ENCODE measurements at regions not wholly inside any gene's neighbourhood (a gene's known extent, or its start where the extent isn't known, plus 50 kb on each side); places are given as distances from the start of the nearest gene placed in this dataset.

DNA sequence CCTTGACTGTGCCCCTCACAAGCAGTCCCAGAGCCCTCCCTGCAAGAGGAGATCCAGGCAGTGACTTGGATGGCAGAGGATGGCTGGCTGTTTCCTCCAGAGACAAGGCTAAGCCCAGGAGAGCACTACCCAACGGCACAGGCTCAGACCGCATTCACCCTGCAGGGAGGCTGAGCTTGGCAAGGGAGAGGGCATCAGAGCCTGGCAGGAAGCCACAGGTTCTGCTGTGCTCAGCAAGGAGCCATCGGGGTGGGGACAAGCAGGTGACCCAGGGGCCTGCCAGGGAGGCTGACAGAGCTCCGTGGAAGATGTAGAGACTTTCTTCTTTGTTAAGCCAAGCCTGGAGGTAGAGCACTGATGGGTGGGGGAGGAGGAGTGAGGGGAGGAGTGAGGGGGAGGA, 159.2 kb upstream of the CST7 start:
- in situ Hi-C loops (cut with HindIII; ENCODE audit: low sequenced_read_pairs): no loop called here

DNA sequence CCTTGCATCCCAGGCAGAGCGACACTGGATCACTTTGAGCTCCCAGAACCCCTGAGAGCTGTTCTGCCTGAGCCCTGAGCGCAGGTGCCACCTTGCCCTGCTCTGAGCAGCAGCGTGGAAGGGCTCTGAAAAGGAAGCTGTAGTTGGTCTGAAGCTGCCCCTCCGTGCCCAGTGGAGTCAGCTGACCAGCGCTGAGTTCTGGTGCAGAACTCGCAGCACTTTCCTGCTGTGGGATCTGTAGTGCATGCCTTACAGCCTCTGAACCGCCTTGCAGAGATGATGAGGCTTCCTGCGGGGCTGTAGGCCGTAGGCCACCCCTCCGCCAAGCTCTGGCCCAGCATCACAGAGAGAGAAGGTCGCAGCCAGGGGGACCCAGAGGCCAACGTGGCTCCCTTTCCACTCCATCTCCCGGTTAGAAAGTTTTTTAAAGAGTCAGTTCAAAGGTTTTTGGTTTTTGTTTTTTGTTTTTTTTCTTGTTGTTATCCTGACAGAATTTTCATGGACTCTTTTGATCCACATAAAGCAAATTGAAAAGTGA, 158.3 kb upstream of the CST7 start:
- in situ Hi-C loops (cut with HindIII; ENCODE audit: low sequenced_read_pairs): no loop called here

DNA sequence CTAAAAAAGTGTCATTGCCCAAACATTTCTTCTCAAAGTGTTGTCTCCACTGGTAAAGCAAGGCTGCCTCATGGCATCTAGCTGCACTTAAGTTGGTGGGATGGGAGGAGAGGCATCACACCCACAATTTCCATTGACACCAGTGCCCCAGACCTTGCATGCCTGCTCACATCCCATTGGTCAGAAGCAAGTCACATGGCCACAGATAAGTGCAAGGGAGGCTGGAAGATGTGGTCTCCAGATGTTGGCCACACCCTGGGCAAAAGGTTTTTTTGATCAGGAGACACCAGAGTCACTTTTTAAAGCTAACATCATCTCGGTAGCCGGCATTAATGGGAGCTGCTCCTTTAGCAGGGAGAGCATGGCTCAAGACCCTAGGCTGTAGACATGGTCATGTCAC, 157.1 kb upstream of the CST7 start:
- in situ Hi-C loops (cut with HindIII; ENCODE audit: low sequenced_read_pairs): no loop called here

DNA sequence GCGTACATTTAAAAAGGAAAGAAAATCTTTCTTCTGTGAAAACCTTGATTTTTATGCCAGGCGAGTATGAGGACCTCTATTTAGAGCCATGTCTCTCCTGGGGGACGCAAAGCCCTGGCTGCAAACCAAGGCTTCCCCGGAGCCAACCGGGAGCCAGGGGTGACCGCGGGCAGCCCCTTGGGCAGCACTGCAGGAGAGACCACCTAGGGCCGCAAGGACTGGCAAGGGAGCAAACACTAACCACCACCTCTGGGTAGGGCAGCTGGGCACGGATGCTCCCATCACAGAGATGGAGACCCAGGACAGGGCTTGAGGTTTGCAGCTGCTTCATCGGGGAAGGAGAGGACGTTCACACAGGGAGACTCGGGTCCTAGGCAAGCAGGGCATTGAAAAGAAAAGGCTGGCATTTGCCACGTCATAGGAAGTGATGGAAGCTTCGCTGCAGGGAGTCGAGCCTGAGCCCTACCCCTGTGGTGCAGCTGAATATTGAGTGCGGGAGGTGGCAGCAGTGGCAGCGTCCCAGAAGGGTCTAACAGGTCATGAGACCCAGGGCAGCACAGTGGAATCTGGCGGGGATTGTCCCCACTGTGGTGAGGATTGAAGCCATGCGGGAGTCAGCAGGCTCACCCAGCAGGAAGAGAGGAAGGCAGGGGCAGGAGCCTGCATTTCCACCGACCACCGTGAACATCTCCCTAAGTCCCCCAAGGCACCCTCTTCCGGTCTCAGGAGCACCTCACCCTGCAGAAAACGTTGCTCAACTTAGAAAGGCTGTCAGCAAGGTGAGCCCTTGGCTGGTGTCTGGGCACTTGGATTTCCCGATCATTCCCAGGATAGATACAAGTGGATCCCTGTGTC, 156.2 kb upstream of the CST7 start:
- in situ Hi-C loops (cut with HindIII; ENCODE audit: low sequenced_read_pairs): no loop called here

DNA sequence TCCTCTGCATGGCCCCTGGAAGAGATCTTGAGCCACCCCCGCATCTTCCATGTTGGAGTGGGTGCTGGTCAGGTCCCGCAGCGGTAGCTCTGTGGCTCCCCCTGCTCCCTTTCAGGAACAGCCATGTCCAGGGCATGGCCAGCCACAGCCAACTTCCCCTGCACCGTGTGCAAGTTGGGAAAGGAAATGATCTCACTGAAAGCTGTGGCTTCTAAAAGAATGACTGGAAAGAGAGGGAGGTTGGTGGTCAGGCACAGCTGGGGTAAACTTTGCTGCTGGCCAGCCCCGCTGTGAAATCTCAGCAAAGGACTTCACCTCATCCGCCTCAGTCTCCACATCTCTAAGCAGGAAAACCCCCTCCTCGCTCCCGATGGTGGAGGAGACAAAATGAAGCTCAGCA, 153.6 kb upstream of the CST7 start:
- in situ Hi-C loops (cut with HindIII; ENCODE audit: low sequenced_read_pairs): no loop called here

DNA sequence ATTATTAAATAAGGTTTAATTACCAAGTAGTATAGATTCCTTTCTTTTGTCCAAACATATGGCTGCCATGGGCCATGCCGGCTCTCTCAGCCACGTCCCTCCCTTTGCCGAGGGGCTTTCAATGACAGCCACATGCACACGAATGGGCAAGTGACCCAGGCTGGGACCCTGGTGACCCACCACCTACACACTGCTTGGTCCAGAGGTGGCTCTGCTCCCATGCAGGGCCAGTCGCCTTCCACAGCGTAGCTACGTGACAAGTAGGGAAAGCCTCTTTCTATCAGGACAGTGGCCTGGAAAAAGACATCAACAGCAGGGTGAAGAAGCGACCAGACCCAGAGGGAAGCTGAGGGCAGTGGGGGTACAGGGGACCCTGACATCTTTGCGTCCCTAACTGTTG, 152.8 kb upstream of the CST7 start:
- in situ Hi-C loops (cut with HindIII; ENCODE audit: low sequenced_read_pairs): no loop called here

DNA sequence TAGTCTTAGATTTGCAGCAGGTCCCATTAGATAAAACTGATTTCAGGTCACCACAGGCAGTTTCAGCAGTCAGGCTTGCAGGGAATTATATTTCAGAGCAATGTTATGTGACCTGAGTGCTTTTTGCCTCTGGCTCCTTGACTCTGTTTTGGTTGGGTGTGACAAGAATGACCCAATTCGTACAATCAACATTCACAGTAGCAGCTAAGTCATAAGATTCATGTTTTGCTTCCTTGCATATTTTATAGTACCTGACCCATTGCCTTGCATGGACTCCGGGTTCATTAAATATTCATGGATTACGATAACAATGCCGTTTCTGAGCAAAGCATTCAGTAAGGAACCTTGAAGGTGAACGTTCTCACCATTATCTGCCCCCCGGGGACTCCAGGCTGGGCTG, 152.0 kb upstream of the CST7 start:
- in situ Hi-C loops (cut with HindIII; ENCODE audit: low sequenced_read_pairs): no loop called here

DNA sequence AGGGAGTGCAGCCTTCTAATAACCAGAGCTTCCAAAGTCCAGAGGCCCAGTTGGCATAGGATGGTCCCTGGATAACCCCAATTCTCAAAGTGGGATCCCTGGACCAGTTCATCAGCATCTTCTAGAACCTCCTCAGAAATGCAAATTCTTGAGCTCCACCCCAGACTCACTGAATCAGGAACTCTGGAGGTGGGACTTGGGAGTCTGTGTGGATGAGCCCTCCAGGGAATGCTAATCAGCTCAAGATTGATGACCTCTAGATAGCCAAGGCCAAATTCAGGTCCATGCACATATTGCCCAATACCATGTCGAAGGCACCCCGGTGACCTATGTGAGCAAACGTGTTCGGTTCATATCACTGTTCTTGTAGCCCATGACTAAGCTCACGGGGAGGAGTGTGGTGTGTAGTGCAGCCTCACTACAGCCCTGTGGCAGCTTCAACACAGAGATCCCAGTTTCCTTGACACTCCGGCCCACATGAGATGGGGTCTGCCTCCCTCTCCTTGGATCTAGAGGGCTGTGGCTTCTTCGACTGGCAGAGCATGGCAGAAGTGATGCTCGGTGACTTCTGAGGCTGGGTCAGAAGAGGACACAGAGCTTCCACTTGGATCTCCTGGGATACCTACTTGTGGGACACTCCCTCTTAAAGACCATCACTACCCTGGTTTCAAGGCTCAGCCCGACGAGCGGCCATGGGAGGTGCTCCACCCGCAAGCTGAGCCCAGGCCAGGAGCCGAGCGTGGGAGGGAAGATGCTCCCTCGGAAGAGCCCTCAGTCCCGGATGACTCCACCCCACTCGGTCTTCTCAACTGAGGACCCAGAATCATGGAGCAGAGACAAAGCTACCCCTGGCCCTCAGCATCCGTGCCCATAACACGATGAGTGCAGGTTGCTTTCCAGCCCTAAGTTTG, 151.1 kb upstream of the CST7 start:
- in situ Hi-C loops (cut with HindIII; ENCODE audit: low sequenced_read_pairs): no loop called here

DNA sequence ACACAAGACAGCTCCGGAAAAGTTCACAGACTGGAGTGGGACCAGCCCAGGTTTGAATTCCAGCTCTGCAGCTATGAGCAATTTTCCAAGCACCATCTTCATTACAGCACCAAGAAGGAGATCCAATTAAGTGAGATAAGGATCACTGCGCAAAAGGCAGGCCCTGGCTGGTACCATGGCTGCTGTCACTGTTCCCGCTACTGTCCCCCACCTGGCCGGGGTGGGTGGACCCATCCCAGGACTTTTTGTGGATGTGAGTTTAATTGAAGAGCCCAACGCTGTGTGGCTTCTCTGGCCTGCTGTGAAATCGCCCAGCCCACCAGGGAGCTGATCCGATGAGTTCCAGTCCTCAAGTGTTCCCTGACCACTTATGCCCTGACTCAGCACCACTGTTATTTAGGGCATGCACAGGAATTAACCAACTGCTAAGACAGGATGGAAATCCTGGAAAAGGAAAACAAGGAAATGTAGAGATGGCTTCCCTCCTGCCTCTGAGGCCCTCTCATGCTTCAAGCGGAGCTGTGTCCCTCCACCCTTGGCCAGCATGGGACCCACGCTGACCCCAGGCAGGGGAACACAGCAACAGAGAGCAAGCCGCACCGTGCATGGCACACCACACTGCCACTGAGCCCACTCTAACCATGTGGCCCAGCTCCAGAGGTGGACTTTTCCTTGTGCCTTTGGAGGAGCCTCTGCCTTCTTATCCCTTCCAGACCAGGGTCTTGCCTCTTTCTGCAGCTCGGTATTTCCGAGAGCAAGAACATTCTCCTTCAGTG, 150.0 kb upstream of the CST7 start:
- in situ Hi-C loops (cut with HindIII; ENCODE audit: low sequenced_read_pairs): no loop called here

DNA sequence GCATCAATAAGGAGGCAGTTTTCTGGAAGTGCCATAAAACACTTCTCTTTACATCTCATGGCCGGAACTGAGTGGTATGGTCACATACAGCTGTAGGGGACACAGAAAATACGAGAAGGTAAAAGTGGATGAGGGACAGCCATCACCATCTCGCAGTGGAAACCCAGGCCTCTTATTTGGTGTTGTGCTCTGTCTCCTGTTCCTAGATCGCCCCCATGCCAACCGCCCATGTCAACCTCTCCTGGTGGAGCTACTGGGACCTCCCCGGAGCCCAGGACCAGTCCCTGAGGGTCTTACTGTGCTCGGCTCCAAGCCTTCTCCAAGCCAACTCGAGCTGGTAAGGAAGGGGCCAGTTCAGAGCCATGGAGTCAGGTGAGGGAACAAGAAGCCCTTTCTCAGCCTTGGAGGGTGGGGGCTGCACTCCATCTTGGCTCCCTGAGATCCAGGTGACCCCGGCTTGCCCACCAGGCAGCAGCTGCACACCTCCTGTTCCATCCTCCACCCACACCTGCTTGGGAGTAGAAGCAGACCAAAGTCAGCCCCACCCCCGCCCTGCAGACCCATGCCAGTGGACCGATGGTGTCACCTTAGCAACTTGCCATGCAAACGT, 149.0 kb upstream of the CST7 start:
- in situ Hi-C loops (cut with HindIII; ENCODE audit: low sequenced_read_pairs): no loop called here

DNA sequence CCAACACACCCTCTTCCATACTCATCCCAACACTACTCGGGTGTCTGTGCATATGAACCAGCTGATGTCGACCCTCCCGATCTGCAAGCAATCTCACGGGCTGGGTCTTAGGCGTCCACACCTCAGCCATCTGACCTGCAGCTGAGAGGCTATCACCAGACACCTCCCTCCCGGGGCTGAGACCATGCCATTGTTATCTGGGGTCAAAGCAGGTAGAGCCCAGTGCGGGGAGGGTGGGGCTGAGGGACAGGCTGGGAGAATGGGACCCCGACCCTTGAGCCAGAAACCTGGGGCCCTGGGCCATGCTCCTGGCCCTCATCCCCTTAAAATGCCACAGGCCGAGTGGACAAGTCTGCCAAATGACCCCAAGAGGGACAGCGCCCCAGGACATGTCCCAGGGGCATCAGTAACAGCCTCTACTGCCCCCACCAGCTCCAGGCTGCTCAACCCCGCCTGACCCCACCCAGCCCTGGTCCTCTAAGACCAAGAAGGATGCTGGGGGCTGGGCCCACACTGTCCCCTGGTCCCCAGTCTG, 146.7 kb upstream of the CST7 start:
- in situ Hi-C loops (cut with HindIII; ENCODE audit: low sequenced_read_pairs): no loop called here

DNA sequence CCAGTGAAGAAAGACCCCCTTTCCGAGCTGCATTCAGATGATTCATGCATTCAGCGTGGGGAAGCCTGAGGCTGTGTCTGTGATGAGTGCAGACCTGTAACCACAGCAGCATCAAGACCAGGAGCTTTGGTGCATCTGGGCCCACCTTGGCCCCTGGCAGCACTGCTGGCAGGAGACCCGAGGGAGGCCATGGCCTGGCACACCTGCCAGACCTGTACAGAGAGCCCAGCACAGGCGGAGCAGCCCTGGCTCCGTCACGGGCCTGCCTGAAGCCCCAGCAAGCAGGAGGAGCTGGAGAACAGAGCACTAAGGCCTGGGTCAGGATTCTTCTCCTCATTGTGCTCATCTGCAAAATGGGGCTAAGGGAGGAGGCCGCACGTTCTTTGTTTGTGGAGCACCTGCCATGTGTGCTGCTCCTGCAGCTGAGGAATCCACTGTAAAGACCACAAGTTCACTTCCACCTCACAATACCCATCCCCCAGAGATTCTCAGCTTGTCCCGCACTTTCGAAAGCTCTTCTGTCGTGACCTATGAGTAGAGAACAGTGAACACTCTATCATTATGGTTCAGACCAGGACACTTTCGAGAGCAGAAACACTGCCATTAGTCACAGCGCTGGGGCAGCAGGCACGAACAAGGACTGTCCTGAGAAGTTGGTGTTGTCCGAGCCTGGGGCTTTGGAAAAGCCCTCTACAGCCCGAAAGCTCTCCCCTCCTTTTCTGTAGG, 144.4 kb upstream of the CST7 start:
- in situ Hi-C loops (cut with HindIII; ENCODE audit: low sequenced_read_pairs): no loop called here

DNA sequence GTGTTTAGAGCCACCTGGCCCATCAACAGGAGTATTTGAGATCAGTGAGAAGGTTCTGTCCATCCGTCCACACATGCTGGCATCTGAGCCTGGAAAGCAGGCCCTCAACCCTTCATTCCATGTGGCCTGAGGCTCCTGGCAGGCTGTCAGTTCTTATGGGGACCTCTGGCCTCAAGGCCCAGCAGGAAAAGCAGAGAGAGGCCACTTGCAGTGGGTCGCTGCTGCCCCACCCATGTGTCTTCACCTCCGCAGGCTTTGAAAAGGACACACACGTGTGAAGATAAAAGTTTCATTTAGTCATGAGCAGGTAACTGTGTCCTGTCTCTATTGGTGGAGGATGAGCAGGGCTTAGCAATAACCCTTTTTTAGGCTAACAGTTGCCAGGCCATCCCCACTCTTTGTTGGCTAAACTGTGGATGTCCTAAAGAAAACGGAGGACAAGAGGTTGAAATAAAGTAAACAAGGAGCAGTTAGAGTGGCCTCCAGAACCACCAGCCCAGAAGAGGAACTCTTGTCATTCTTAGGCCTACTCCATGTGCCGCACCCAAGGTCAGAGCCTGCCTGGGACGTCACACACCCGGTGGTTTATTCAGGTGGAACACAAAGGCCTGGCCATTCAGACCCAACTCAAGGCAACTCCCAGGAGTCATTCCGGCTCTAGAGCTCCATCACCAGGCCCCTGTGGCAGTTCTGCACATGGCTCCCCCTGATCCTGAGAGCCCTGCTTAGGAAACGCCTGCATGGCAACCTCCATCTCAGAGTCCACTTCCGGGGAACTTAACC, 143.4 kb upstream of the CST7 start:
- in situ Hi-C loops (cut with HindIII; ENCODE audit: low sequenced_read_pairs): no loop called here

DNA sequence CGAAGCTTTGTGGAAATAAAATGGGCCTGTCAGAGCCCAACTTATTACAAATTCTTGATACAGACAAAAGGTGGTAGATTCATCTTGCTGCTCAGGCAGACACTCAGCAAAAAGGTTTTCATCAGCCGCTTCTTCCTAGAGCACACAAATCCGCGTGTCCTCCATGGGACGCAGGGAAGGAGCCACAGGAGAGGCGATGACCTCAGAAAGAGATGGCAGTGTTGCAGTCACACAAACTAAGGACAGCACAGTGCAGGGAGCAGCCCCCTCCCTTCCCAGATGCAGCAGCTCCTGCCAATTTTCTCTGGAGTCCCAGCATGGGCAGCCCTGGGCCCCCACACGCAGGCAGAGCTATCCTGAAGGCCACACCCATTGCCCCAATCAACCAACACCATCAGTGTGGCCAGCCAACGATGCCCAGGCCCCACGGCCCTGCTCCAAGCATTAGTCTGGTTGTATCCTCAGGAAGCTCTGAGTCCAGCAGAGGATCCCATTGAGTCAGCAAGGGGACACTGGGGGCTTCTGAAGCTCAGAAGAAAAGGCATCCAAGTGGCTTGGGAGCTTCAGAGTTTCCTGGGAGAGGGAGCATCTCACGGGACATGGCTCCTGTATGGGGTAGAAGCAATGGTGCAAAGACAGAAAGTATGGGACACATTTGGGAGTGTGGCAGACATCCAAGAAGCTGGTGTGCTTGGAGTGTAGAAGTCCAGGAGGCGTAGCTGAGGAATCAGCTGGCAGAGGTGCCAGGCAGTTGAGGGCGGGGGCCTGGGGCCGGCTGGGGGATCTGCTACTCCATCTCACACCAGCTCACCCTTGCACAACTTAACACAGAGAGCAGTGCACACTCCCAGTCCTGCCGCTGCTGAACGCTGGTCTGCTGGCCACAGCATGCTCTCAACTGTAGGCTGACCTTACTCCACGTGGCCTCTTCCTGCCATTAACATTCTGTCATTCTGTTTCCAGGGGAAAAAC, 142.1 kb upstream of the CST7 start:
- in situ Hi-C loops (cut with HindIII; ENCODE audit: low sequenced_read_pairs): no loop called here

DNA sequence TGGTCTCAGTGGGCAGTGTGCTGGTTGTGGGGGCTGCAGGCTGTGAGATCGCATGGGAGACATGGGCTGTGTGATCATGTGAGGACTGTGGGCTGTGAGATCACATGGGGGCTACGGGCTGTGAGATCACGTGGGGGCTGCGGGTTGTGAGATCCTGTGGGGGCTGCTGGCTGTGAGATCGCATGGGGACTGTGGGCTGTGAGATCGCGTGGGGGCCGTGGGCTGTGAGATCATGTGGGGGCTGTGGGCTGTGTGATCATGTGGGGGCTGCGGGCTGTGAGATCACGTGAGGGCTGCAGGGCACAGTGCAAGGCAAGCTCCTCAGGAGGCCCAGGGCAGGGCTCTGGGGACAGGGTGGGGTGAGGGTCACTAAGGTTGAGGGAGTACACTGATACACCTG, 140.5 kb upstream of the CST7 start:
- in situ Hi-C loops (cut with HindIII; ENCODE audit: low sequenced_read_pairs): no loop called here

DNA sequence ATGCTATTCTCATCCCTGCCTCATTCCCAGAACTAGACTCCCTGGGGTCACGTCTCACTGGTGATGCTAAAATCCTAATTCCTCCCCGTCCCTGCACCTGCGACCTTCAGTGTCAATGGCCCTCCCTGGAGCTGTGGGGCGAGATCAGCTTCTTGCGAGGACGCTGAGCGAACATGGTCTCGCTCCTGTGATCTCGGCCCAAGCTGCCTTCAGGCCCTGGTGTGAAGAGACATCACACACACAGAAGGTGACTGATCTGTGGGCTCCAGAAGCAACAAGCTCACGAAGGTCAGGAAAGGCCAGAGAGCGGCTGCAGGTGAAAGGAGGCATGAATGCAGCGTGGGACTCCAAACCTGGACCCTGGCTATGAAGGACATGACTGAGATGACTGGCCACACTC, 139.5 kb upstream of the CST7 start:
- in situ Hi-C loops (cut with HindIII; ENCODE audit: low sequenced_read_pairs): no loop called here

DNA sequence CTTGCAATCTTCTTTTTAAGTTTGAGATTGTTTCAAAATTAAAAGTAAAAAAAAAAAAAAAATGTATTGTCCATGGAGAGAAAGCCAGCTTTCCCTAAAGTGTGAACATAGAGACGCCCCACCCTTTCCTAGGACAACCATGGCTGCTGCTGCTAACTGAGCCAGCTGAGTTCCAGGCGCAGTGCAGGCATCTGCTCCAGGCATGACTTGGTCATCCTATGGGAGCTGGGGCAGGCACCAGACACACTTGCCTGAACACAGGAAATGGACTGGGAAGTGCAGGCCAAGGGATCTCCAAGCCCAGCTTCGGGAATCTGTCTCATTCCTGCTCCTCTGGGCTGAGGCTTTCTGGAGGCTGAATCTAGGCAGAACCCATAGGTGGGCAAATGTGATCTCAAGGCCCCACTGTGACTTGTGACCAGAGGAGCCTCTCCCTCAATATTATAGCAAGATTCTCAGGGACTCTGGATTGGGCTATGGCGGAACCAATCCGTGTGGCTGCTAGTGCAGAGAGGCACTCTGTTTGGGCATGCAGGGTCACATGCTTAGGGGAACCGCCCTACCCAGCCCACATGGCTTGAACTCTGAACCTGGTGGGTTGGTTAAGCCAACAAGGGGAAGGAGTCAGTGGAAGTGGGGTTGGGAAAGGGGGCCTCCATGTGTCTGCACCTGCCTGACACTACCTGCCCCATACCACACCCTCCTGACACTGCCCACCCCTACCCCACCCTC, 138.2 kb upstream of the CST7 start:
- in situ Hi-C loops (cut with HindIII; ENCODE audit: low sequenced_read_pairs): no loop called here

All from endothelial cell of hepatic sinusoid (primary cell).